ELF-1 (cell line): ENCODE measurements at regions not wholly inside any gene's neighbourhood (a gene's known extent, or its start where the extent isn't known, plus 50 kb on each side); places are given as distances from the start of the nearest gene placed in this dataset.
"Not testable (repeated sequence)": the region's sequence is repeated elsewhere in the genome, so short reads cannot be mapped to it uniquely, and the experiment has no call there.

ENCODE experiments used
- DNase-seq: peaks from one replicate; pipeline ENCODE4 v3.0.0-alpha.2; 2016; ENCODE audit warnings: low read depth, low spot score

- no peak for DNase-seq
These were observed 638.6 kb upstream of the TBL1XR1 start for GRCh38 chr3:177835917-177836316.

DNA sequence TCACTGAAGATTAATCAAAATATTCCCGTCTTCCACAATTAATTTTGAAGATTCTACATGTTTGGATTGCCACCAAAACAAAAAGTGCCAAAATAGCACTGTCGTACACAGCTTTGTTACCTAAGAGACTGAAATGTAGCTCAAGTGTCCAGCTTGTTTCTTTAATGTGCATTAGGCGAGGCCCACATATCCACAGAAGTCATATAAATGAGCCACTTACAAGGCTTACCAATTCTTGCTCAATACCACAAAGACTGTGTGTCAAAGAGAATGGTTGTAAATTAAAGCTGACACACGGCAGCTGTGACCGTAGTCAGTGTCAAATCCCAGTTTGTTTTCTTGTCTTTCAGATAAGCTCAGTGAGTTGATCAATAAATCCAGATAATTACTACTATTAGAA lies 639.4 kb upstream of the TBL1XR1 start:
- DNase-seq: no peak

DNA sequence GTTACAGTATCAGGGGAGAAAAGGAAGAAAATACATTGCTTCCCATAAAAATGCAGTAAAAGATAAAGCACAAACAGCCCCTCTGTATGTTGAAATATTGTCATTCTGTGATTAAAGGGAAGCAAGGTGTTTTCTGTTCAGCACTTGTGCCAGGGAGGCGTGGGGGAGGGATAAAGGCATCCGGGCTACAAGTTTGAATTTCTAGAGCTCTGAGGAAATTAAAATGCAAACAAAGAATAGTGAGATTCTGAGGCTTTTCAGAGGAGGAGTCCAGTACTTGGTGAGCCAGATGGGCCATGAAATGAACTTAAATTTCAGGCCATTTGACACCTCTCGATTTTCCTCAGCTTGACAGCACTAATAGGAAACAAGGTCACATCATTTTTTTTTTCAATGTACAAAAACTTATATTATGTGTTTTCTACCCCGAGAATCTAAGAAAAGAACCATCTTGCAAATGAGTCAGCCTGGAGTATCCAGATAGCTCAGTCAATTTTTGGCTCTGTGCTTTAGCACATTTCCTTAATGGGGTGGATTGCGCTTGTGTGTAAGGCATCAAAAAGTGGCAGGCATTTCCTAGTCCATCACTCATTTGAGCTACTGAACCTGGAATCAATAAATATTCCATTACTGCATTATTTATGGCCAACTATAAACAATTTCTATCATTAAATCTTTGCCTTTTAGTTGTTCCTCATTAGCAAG lies 640.8 kb upstream of the TBL1XR1 start:
- DNase-seq: no peak

- DNase-seq: no peak
These were observed 641.6 kb upstream of the TBL1XR1 start for GRCh38 chr3:177838766-177839350.

DNA sequence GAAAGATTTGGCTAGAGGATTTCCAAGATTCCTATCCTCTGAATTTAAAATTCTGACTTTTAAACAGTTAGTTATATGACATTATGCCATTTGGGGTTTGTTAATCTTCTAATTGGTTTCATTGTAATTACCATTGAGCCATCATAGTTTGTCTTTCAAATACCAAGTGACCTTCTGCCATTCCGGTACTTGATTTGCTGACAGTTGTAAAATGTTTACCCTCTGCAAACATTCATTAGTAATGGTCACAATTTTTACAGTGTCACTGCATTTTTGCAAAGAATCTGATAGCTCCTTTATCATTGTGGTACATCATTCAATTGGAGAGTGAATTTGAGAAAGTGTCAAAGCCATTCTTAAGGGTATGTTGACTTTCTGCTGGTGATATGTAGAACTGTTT lies 645.0 kb upstream of the TBL1XR1 start:
- DNase-seq: no peak

- DNase-seq: no peak
These were observed 645.8 kb upstream of the TBL1XR1 start for GRCh38 chr3:177842743-177843734.

DNA sequence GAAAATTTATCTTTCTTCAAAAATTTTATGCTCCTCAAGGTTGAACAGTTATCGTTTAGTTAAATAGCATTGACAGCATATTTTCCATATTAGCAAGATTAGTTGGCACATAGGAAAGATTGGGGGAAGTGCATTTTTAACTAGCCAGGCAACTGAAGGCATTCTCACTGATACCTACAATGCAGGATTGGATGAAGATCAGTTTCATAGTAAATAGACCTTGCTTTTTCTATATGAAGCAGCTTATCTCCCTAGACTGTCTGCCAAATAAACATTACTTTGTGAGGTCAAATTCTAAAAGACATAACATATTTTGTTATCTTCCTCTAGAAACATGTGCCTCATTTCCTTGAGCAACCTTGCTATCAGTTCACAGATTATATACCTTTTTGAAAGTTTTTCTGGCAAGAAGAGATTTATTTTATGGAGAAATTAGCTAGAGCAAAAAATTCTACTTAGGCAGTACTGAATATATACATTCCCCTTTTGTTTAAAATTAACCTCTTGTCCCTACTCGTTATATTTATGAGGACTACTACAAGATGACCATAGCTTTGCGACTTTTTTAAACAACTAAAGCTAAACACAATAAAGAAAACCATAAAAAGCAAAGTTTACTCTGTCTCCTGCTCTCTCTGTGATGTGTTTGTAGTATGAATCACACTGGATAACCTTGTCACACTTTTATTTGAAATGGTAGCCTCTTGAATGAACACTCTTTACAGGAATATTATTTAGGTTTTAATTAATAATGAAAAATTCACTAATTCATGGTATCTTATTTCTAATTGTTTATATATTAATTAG lies 654.9 kb upstream of the TBL1XR1 start:
- DNase-seq: no peak

DNA sequence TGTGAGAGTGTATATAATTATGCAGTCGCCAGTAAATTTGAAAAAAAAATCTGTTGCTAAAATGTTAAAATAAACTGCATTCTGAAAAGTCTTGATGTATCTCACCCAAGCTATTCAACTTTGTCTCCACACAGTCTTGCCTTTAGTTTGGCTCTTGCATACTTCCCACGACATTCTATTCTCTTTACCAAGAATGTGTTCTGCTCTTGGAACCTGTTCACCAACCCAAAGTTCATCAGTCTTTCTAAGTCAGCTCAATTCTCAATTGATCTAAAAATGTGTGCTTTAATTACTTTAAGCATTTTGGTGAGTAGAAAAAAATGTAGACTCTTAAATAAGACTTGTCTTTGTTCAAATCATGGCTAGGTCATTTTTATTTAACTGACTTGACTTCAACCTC lies 657.7 kb upstream of the TBL1XR1 start:
- DNase-seq: no peak

- DNase-seq: peak; percentile 38
These were observed 662.9 kb upstream of the TBL1XR1 start for GRCh38 chr3:177860184-177860583.

GRCh38 chr3:177862962-177863491 lies 665.7 kb upstream of the TBL1XR1 start:
- DNase-seq: no peak

- DNase-seq: not testable (repeated sequence)
These were observed 665.0 kb upstream of the KCNMB2 start for GRCh38 chr3:177871267-177871666.

DNA sequence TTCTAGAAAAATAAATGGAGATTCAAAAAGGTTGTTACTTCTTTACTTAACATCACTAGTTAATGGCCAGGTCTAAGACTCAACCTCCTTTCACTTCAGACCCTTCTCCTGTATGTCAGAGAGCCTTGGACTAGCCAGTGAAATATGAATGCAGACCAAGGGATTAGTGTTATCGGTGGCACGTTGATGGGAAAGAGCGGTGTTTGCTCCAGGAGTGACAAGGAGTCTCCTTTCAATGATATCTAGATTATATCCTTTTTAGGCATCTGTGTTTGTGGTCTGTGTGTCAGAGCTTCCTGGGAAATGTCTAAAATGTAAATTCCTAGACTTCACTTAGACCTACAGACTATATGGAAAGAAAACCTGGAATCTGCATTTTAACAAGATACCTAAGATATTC lies 658.0 kb upstream of the KCNMB2 start:
- DNase-seq: no peak

GRCh38 chr3:177878957-177879356 lies 657.3 kb upstream of the KCNMB2 start:
- no peak for DNase-seq

DNA sequence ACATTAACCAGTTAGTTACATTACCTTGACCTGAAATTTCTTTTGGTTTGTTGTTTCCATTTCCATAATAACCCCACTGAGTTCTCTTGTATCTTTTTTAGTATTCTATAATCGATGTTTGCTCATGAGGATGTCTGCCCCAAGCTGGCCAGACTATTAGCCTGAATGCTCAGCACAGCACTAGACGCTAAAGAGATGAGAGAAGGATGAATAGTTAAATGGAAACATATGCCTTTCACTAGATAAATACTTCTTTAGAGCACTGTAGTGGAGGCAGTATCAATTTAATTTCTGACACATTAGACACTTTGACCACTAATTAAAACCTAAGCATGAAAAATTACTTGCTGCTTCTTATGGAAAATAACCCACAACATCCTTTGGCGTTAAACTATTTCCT lies 654.9 kb upstream of the KCNMB2 start:
- no peak for DNase-seq

GRCh38 chr3:177882124-177882648 lies 654.0 kb upstream of the KCNMB2 start:
- DNase-seq: no peak

- no peak for DNase-seq
These were observed 653.1 kb upstream of the KCNMB2 start for GRCh38 chr3:177883091-177883490.

DNA sequence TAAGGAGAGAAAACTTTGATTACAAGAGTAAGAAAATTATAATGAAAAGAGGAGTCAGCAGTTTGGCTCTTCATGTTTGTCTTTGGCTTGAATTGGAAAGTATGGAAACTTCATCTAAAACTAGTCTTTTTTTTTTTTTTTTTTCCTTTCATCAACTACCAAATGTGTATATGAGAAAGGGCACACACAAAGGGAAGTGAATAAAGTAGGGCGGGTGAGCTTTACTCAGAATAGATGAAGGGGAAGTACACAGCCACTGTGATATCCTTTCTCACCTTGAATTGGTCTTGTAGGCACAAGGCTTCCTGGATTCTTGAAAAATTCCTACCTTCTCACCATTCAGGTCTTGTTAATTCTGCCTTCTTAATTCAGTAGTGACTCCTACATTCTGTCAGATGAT lies 652.3 kb upstream of the KCNMB2 start:
- DNase-seq: no peak

- no peak for DNase-seq
These were observed 651.2 kb upstream of the KCNMB2 start for GRCh38 chr3:177885063-177885462.

GRCh38 chr3:177886501-177886900 lies 649.7 kb upstream of the KCNMB2 start:
- no peak for DNase-seq

DNA sequence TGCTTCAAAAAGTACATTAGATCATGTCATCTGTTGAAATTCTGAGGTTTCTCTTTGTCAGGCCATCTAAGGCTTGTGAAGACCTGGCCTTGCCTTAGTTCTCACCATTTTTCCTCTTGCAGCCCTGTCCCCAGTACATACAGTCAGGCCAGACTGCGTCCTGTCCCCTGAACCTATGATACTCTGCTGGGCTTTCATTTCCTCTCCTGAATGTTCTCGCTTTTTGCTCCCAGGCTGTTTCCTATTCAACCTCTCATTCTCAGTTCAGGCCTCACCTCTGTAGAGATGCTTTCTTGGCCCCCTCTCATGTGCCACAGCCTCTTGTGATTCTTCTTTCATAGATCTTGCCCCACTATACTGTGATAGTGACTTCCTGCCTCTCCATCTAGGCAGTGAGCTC lies 648.8 kb upstream of the KCNMB2 start:
- no peak for DNase-seq

DNA sequence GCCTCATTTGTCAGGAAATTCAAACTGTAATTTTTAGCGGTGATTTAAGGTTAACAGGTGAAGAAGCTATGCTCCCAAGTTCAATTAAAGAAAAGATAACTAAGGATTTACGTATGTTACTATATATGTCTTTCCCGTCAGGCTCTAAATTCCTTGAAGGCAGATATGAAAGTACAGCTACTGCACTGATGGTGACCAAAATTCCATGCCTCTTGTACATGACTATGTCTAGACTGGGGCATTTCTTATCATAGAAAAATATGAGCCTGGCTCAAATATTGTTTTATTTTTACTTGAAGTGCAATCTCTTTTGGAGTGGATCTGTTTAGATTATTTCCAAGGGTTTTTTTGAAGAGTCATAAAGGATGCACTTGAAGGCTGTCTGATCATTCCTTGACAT lies 647.1 kb upstream of the KCNMB2 start:
- DNase-seq: no peak
